KMS-11 (cell line): ENCODE measurements at regions not wholly inside any gene's neighbourhood (a gene's known extent, or its start where the extent isn't known, plus 50 kb on each side); places are given as distances from the start of the nearest gene placed in this dataset.

Experiments
- H2AFZ ChIP-seq: fragments of 200-600 bp; sonication (generic); 2 replicates; pipeline ENCODE4 v1.6.1; 2016; ENCODE audit warnings: antibody characterized with exemption, mixed run types, low read depth
- H3K27ac ChIP-seq: fragments of 200-600 bp; sonication (generic); 2 replicates; pipeline ENCODE4 v1.6.1; 2016; ENCODE audit warnings: mild to moderate bottlenecking, mixed run types
- H3K27me3 ChIP-seq: fragments of 200-600 bp; sonication (generic); 2 replicates; pipeline ENCODE4 v1.6.1; 2017; ENCODE audit warnings: mild to moderate bottlenecking, low read depth, mixed run types, moderate library complexity; ENCODE audit not compliant: insufficient read depth
- H3K36me3 ChIP-seq: fragments of 200-600 bp; sonication (generic); 2 replicates; pipeline ENCODE4 v1.6.1; 2017; ENCODE audit warnings: mild to moderate bottlenecking, mixed run types; ENCODE audit not compliant: insufficient read depth
- H3K4me1 ChIP-seq: fragments of 200-600 bp; sonication (generic); 2 replicates; pipeline ENCODE4 v1.6.1; 2016; ENCODE audit warnings: mild to moderate bottlenecking, low read depth, mixed run types; ENCODE audit not compliant: poor library complexity, severe bottlenecking
- H3K4me2 ChIP-seq: fragments of 200-600 bp; sonication (generic); 2 replicates; pipeline ENCODE4 v1.7.0; 2016; ENCODE audit warnings: mild to moderate bottlenecking, mixed run types
- H3K4me3 ChIP-seq: fragments of 200-600 bp; sonication (generic); IDR thresholded peaks from 2 replicates; pipeline ENCODE4 v1.6.1; 2017; ENCODE audit warnings: low read depth, low read length, mixed read lengths; ENCODE audit not compliant: insufficient read depth
- H3K79me2 ChIP-seq: fragments of 200-600 bp; sonication (generic); 2 replicates; pipeline ENCODE4 v1.6.1; 2016; ENCODE audit warnings: low read depth, mixed run types; ENCODE audit not compliant: insufficient read depth
- H3K9ac ChIP-seq: fragments of 200-600 bp; sonication (generic); 2 replicates; pipeline ENCODE4 v1.6.1; 2016; ENCODE audit warnings: mild to moderate bottlenecking, mixed run types
- H4K20me1 ChIP-seq: fragments of 200-600 bp; sonication (generic); 2 replicates; pipeline ENCODE4 v1.6.1; 2016; ENCODE audit warnings: mild to moderate bottlenecking, mixed run types; ENCODE audit not compliant: insufficient read depth
- CTCF ChIP-seq: fragments of 200-600 bp; sonication (generic); conservative IDR thresholded peaks from 2 replicates; pipeline ENCODE4 v1.6.1; 2017; ENCODE audit warnings: low read depth, mild to moderate bottlenecking, antibody characterized with exemption, low read length, moderate library complexity, mixed read lengths

DNA sequence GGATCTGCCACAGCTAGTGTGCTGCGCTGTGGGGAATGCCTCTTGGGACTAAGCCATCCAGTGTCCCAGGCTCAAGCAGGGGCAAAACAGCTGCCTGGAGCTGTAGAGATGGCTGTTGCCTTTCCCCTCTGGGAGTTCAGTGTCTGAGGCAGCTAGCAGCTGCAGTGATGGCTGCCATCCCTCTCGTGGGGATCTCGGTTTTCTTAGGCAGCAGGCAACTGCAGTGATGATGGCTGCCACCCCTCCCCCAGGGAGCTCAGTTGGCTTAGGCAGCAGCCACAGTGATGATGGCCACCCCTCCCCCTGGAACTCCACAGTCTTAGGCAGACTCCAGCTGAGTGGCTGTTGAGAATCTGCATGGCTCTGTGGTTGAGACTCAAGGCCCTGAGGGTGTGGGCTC, 1389.2 kb upstream of the NUDT12 start:
- Histone ChIP-seq H3K27me3 (no peaks in the 10 kb centered on the region), H3K4me1 (no peaks in the 10 kb centered on the region), H3K4me3 (no peak overlapping the region), H3K27ac (no peak overlapping the region), H3K79me2 (no peaks in the 10 kb centered on the region), H3K9ac (no peak overlapping the region), H4K20me1 (no peaks in the 10 kb centered on the region), H3K4me2 (no peak overlapping the region), H2AFZ (no peak overlapping the region), H3K36me3 (no peaks in the 10 kb centered on the region)
- no peak for TF ChIP-seq CTCF

GRCh38 chr5:104947076-104947475, 1384.5 kb upstream of the NUDT12 start:
- no peak for TF ChIP-seq CTCF
- H3K36me3 ChIP-seq, result no peaks in the 10 kb centered on the region

GRCh38 chr5:104942735-104943134, 1380.1 kb upstream of the NUDT12 start:
- no peak overlapping the region for H3K9ac ChIP-seq
- H3K36me3 ChIP-seq, result no peaks in the 10 kb centered on the region
- no peaks in the 10 kb centered on the region for H4K20me1 ChIP-seq
- no peaks in the 10 kb centered on the region for H3K4me1 ChIP-seq
- TF ChIP-seq CTCF, result no peak
- H3K27me3 ChIP-seq, result no peaks in the 10 kb centered on the region
- H3K79me2 ChIP-seq, result no peaks in the 10 kb centered on the region
- no peak overlapping the region for H3K27ac ChIP-seq
- H2AFZ ChIP-seq, result no peak overlapping the region
- H3K4me2 ChIP-seq, result no peak overlapping the region
- H3K4me3 ChIP-seq, result no peak overlapping the region

More at GRCh38 chr5:104947076-104947475, 1384.5 kb upstream of the NUDT12 start:
- Histone ChIP-seq H3K9ac (no peak overlapping the region), H4K20me1 (no peaks in the 10 kb centered on the region), H3K27ac (no peak overlapping the region), H3K27me3 (no peaks in the 10 kb centered on the region), H3K4me1 (no peaks in the 10 kb centered on the region), H3K4me3 (no peak overlapping the region), H3K4me2 (no peak overlapping the region), H2AFZ (no peak overlapping the region), H3K79me2 (no peaks in the 10 kb centered on the region)

GRCh38 chr5:104941030-104941645, 1378.5 kb upstream of the NUDT12 start:
- Histone ChIP-seq H3K36me3 (no peaks in the 10 kb centered on the region), H3K79me2 (no peaks in the 10 kb centered on the region), H3K4me3 (no peak overlapping the region), H3K9ac (no peak overlapping the region), H2AFZ (no peak overlapping the region), H3K4me2 (no peak overlapping the region), H4K20me1 (no peaks in the 10 kb centered on the region), H3K27me3 (no peaks in the 10 kb centered on the region), H3K4me1 (no peaks in the 10 kb centered on the region), H3K27ac (no peak overlapping the region)
- TF ChIP-seq CTCF, result no peak
